HG02642 (cell line): ENCODE measurements at regions not wholly inside any gene's neighbourhood (a gene's known extent, or its start where the extent isn't known, plus 50 kb on each side); places are given as distances from the start of the nearest gene placed in this dataset.

Experiments
- ATAC-seq: cut with Tn5 transposase; IDR thresholded peaks from one replicate; pipeline ENCODE4 v1.9.1; 2021; ENCODE audit warnings: mild to moderate bottlenecking; ENCODE audit not compliant: unreplicated experiment, poor library complexity

DNA sequence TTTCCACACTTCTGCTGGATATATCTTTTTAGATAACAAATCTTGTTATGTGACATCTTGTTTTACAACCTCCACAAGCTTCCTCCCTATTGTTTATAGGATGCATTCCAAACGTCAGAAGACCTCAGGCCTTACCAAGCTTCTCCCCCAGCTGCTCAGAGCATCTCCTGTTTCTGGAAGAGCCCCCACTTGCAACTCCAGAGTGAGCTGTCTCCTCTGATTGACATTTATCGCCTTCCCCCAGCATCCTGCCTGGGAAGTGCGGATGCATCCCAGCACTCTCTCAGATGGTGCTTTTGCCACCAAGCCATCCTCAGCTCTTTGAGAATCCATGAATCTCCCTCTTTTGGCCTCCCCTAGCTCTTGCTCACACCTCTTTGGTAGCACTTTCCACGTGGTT, 123.5 kb downstream of the LRRC70 start:
- ATAC-seq: no peak

DNA sequence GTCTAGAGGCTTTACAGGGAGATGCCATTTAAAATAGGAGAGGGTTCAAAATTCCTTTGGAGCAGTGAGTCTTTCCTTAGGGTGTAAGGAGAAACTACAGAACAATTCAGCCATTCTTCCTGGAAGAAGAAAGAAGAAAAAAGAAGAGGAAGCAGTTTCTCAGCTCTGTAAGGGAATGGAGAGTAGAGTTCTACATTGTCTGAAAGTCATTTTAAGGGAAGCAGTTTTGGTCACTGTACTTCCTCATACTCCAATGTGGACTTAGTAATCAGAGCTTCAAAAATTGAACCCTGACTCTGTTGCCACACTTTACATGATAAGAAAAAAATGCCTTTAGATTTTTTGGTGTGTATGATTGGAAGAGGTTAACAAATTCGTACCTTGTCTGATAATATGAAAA, 122.4 kb downstream of the LRRC70 start:
- no peak for ATAC-seq

GRCh38 chr5:62698756-62699155, 120.1 kb downstream of the LRRC70 start:
- no peak for ATAC-seq

DNA sequence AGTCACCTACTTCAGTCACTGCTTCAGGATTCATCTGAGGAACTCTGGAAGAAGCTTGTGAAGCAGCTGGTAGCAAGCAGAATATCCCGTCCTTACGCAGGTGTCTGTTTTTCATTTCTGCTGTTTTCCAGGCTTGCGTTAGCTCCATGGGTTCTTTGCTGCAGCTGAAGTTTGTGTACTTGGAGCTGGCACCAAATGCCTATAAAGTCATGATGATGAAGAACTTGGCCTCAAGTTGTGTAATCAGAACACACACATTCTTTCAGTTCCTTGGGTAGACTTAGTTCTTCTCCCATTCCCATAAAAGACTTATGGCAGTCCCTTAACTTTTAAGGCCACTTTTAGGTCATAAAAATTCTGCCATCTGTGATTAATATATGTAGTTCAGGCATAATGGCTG, 116.7 kb downstream of the LRRC70 start:
- ATAC-seq: no peak

- no peak for ATAC-seq
These were observed 114.5 kb downstream of the LRRC70 start for GRCh38 chr5:62692946-62693713.

- no peak for ATAC-seq
These were observed 113.3 kb downstream of the LRRC70 start for GRCh38 chr5:62691946-62692345.

DNA sequence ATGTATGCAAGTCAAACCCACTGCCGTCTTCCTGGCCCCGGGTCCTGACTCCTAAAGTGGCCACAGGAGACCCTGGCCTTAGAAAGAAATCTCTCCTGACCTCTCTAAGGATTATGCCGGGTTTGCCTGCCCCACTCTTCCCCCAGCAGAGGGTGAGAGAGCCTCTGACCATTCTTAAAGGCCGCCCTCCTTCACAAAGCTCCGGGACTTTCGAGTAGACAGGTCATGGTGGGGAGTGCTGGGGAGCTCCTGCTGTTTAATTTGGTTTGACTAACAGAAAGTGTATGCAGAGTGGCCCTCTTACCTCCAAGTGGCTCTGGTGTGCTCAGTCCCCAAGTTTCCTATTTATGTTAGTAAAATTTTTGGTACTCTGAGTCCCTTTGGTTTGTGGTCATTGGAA, 111.8 kb downstream of the LRRC70 start:
- no peak for ATAC-seq

- no peak for ATAC-seq
These were observed 111.2 kb downstream of the LRRC70 start for GRCh38 chr5:62689599-62690368.

- ATAC-seq: no peak
These were observed 108.1 kb downstream of the LRRC70 start for GRCh38 chr5:62686692-62687091.

- no peak for ATAC-seq
These were observed 106.6 kb downstream of the LRRC70 start for GRCh38 chr5:62685221-62685620.

GRCh38 chr5:62684310-62684709, 105.7 kb downstream of the LRRC70 start:
- ATAC-seq: no peak

DNA sequence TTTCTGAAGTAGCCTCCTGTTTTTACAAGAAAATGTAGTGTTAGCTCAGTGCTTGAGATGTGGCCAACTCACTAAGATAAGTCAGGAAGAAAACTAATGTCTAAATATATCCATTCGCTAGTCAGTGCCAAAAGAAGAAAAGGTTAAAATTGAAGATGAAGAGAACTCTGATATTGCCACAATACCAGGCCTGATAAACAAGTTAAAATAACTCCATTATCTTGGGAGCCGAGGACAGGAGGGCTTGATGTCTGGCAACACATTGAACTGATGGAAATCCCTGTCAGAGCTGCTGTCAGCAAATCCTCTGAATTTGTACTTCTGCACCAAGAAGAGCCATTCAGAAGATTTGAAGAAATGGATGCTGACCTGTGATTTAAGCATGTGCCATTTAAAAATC, 103.4 kb downstream of the LRRC70 start:
- no peak for ATAC-seq

- no peak for ATAC-seq
These were observed 102.7 kb downstream of the LRRC70 start for GRCh38 chr5:62681117-62681850.

- ATAC-seq: no peak
These were observed 101.5 kb downstream of the LRRC70 start for GRCh38 chr5:62680121-62680520.
